ENCODE measurements at regions not wholly inside any gene's neighbourhood (a gene's known extent, or its start where the extent isn't known, plus 50 kb on each side); places are given as distances from the start of the nearest gene placed in this dataset.

GRCh38 chr16:56011808-56012481 lies 136.8 kb upstream of the CES5A start:
- TF ChIP-seq MAX (IDR thresholded peaks at IDR 0.05): no peak
- TF ChIP-seq TAF1 (IDR thresholded peaks at IDR 0.05; ENCODE audit: low read depth): no peak
- TF ChIP-seq CEBPB (IDR thresholded peaks at IDR 0.05): no peak
- TF ChIP-seq REST (IDR thresholded peaks at IDR 0.05; ENCODE audit: low read depth): no peak
- TF ChIP-seq CREB1 (IDR thresholded peaks at IDR 0.05; ENCODE audit: low read depth): no peak
- TF ChIP-seq RAD21 (IDR thresholded peaks at IDR 0.05; ENCODE audit: low read depth): no peak
- TF ChIP-seq YY1 (IDR thresholded peaks at IDR 0.05; ENCODE audit: low read depth): no peak
- no peak for TF ChIP-seq USF1 (IDR thresholded peaks at IDR 0.05)
- no peak for TF ChIP-seq EP300 (IDR thresholded peaks at IDR 0.05; ENCODE audit: borderline replicate concordance)
- no peak for TF ChIP-seq TCF12 (IDR thresholded peaks at IDR 0.05; ENCODE audit: low read depth)
- TF ChIP-seq NFIC (IDR thresholded peaks at IDR 0.05): no peak
- TF ChIP-seq ZBTB7A (IDR thresholded peaks at IDR 0.05; ENCODE audit: low read depth): no peak
- no peak for TF ChIP-seq FOXM1 (IDR thresholded peaks at IDR 0.05; ENCODE audit: borderline replicate concordance, low read depth)
- TF ChIP-seq EGR1 (IDR thresholded peaks at IDR 0.05): no peak

Measured in Ishikawa (cell line).